Hippocampal formation (tissue), 2 donors: ENCODE measurements at regions not wholly inside any gene's neighbourhood (a gene's known extent, or its start where the extent isn't known, plus 50 kb on each side); places are given as distances from the start of the nearest gene placed in this dataset.
A peak's percentile ranks its signal among the peaks of the same experiment; 100 is the strongest.
"Not testable (repeated sequence)": the region's sequence is repeated elsewhere in the genome, so short reads cannot be mapped to it uniquely, and the experiment has no call there.

Experiments used
- DNase-seq, 2 donors: peaks; one replicate each; lab custom pipeline; 2025; lab: John Stamatoyannopoulos, UW

DNA sequence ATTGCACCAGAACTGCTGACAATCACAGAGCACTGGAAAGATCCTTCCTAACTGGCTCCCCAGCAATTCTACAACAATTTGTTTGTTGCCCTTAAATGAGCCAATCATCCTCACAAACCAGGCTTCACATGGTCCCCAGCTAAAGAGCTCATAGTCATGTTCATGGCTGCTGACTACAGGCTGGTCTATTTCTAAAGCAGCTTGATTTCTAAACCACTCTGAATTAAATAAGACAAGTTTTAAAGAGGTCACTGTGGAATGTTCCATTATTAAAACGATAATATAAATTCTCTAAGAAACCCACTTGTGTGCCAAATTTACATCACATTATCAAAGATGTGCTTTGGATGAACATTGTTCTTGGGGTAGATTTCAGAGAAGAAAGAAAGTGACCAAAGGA, 110.7 kb downstream of the COPS8 start:
- DNase-seq = no peak

DNA sequence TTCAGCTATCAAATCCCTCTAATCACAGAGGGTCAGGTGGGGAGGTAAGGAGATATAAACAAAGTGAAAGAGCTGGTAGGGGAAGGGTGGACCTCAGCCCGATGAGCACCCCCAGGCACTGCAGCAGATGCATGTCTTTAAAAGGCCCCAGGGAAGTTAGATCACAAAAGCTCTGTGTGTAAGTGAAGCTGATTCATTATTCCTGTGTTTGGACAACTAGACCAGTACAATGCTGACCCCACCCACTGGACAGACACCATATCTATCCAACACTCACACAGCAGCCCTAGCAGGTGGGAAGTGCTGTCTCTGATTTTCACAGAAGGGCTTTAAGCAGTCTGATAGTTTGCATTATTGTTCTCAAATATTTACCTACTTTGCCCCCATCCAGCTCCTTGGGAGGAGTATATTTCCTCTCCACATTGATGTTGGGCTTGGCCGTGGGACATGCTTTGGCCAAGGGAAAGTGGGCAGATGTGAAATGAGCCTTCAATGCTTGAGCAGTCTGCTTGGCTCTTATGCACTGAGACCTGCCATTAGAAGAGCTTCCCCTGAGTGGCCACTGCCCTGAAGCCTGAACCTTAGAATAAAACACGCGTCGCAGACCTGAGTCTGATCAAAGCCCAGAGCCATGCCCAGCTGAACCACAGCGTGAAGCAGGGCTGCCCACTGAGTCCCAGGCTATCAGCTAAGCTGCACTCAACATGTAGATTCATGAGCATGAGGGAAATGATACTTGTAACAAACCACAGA, 111.4 kb downstream of the COPS8 start:
- DNase-seq = no peak

DNA sequence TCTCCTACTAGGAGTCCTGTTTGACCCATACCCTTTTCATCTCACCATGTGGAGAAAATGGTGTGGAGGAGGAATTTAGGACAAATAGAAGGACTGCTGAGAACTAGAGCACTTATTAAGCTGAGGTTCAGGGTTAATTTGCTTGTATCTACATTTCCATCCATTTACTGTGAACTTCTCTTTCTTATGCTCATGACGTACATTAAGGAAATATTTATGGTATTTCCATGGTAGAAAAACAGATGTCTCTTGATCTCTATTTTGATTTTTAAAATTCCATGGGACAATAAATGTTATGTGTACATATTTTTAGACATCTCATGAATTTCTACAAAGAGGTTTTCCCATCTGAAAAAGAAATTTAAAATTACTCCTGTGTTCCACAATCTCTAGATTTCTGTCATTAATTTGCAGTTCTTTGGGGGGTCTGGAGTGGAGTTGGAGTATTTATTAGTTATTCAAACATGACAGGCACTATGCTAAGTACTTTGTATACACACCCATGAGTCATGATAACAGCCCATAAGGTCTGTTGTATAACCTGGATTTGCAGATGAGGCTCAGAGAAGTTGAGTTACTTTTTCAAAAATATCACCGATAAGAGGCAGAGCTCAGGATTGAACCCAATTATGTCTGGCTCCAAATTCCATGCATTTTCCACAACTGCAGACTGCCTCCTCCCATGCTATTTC, 112.6 kb downstream of the COPS8 start:
- no peak for DNase-seq

DNA sequence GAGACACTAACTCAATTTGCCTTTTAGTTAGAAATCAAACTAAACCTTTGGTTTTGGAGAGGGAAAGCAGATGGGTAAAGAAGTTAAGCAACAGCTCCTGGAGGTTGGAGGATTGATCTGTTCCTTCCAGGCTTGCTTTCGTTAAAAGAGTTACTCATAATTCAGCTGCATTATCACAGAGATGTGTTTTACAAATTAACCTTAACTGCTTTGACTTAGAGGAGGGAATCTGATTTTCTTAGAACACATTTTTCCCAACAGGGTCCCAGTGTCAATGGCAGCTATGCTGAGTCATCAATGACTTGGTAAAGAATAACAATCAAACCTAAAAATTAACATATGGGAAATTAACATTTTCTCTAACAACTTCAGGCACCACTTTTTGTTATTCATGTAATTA, 113.4 kb downstream of the COPS8 start:
- DNase-seq = peak in 1 of 2 donors; percentile 4

DNA sequence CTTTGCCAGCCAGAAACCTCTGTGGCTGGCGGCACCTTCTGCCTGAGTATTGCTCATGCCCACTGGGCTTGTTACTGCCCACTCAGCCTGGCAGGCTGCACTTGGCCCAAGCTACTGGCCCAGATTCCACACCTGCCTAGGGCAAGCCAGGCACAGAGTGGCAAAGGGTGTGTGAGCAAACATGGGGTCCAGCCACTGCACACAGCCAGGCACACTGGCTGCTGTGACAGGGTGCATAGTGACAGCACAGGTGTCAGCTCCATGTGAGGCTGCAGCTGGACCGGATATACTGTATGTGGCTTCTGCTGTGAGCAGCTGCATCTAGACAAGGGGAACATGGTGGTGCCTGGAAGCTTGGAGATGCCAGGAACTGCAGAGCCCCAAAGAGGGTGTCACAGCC, 113.9 kb downstream of the COPS8 start:
- no peak for DNase-seq

DNA sequence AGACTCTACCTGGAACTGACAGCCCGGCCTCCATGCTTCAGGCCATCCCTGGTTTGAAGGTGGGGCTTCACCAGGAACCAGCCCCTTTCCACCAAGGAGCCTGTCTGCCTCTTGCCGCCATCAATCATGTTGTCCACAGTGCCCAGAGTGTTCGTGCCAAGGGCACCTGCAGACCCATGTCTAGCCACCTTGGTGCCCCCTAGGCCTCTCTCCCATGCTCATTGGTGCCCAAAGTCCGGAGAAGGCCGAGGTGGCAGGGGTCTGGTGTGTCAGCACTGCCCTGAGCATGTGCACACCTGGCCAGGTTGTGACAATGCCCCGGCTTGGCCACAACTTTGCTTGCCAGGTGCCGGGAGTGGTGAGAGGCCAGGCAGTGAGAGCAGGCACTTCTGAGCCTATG, 114.8 kb downstream of the COPS8 start:
- no peak for DNase-seq

DNA sequence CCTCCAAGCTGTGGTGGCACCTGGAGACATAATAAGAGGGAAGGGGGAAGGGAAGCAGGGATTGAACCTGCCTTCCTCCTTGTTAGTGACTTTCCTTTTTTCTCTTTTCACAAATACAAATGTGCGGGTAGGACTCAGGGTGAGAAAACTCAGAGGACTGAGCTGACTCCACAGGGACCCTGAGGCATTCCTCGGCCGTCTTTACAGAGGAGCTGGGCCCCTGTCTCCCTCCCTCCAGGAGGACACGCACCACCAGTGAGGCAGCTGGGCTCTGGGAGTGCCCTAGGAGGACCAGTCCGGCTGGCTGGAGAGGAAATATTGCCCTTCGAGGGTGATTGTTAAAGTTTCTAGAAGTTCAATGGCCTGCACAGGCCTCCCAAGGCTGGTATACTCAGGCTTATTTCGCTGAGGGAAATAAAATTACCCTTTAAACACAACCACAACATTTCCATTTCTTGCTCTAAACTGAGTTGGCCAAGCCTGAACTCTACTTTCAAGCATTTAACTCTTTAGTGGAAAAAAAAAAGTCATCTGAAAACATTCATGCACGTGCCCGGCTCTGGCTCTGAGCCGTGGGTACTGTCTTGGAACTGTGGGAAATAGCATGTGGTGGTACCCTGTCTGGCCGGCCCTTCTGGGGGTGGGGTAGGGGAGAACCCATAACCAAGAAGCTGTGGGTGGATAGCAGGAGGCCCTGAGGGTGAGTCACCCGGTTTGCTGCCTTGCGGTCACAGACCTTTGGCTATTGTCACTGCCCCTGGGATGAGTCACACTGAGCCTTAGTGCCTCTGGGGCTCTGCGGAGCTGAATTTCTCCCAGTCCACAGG, 116.0 kb downstream of the COPS8 start:
- DNase-seq = no peak

DNA sequence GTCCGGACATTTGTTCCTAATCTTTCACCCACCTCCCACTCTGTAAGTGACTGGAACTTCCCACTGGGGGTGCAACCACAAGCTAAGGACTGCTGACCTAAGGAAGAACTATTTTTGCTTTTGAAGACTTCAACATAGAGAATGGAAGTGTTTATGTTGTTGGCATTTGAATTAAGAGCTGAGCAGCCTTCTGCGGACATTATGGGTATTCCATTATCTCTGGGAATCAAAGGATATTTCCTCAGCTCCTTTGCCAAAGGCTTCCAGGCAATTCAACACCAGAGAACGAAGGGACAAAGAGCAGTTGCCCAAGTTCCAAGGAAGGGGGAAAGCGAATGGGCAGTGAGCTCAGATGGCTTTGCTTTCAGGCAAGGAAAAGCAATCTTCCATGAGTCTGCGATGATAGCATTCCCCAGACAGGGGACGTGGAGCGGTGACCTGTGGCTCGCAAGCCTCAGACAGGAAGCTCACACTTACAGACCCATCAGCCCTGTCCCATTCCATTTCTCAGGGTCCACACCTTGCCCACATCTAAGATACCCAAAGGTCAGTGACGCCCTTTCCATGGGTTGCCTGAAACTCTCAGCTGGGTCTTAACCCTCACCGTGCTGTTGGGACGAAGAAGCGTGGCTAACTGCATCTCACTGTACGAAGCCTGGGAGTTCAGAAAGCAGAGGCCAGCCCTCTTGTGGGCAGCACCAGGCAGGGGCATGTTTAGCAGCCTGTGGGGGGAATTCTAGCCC, 116.8 kb downstream of the COPS8 start:
- DNase-seq = no peak

DNA sequence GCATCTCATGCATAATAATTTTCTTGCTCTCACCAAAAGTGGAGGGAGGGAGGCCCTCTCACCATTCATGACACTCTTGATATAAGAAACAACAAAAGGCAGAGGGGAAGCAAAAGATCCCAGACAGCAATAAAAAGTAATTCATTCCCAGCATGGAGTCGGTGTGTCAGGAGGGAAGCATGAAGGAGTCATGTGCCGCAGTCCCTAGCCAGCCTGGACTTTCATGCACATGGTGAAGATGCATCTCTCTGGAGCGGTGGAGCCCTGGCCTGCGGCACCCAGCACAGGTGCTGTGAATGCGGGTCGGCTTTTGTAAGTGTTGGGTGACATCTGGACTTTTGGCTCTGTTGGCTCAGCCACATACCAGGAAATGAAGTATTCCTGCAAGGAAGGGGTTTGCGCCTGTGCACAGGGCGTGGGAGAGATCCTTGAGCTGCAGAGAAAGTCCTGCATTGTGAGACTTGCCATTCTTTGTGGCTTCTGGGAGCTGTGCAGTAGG, 119.4 kb downstream of the COPS8 start:
- DNase-seq = no peak

DNA sequence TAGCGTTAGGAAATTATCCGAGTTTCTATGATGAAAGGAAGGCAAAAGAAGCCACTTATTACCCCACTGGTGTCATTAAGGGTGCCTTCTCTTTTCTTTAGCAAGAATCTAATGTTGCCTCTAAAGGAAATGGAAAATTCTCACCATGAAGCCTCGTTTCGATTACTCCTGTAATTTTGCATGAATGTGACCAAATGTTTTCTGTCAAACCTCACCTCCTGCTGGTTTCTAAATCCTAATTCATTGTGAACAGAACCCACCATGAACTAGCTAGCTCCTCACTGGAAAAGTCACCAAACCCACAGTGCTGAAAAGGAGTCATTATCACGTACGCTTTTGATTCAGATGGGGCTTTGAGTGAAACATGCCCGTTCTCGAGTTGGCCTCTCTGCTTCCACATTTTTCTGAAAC, 119.9 kb downstream of the COPS8 start:
- DNase-seq = no peak

DNA sequence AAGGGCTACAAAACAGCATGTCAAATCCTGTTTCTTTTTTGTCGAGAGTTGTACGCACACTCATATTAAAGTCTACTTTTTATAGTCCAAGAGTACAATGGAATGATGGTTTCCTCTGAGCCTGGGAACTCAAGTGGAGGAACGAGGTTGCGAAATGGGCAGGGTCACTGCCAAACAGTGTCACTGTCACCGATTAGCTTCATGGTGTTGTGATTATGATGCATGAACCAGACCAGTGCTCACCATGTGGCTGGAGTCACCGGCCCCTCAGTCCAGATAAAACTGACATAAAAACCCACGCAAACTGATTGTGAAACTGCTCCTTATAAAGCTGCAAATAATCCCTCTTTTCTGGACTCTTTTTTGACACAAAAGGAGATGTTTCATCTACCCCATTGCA, 122.0 kb downstream of the COPS8 start:
- DNase-seq = no peak

DNA sequence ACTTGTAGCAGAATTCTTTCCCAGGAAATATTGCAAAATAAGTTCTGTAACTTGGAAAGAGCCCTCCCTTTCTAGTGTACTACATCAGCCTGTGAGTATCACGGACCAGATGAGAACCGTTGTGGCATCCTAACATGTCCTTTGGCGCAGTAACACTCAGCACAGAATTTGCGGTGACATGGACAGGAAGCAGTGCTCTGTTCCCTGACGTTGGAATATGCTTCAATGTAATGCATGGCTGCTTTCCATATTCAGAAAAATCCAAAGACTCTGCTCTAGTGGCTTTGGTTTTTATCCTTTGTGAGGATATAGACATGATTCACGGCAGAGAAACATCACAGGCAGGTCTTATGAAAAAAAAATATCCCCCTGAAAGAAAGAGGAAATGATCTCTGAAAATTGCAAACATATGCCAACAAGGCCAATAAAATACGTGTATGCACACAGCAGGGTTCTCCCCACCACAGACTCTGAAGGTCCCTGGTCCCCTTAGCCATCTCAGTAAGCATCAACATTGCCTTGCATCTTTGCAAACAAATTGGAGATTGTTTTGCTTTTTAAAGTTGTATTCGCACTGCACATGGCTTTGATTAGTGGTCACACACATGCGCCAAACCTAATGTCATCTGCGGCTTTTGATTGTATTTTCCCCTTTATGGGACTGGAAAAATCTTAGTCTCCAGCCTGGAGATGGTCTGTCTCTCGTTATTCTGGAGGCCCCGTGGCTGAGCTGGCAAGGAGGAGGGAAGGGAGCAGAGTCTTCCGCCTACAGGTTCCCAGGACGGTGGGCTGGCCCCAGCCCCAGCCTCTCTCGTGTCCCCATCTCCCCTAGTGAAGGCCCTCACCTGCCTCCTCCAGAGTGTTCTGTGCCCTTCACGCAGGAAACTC, 122.9 kb downstream of the COPS8 start:
- no peak for DNase-seq

DNA sequence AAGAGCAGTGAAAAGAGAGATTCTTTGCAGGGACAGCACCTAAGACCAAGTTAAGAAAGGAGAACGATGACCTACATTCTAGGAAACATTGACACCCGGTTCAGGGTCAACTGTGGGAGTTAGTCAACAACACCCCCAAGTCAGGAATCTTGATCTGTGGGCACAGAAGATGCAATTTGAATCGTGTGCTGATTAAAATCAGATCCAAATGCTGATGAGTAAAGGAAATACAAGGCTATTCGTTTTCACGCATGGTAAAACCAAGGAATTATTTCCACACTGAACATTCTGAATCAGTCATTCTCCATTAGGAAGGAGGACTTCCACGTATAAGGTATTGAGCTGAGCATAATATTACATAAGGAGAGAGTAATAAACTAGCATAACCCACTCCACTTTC, 124.2 kb downstream of the COPS8 start:
- DNase-seq = no peak

DNA sequence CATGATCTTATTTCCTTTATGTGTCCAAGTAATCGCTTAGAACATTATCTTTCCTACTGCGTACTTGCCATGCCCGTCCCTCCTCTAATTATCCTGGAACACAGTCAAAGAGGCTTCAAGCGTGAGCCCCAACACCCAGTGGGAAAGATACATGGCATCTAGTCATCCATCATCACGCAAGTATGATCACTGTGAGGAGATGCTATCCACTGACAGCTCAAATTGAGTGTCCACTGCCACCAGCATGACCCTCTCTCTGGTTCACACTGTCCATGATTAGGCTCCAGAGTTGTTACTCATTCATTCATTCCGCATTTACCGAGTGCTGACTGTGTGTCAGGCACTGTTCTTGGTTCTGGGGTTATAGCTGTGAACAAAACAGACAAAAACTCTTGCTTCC, 124.6 kb downstream of the COPS8 start:
- DNase-seq = no peak

DNA sequence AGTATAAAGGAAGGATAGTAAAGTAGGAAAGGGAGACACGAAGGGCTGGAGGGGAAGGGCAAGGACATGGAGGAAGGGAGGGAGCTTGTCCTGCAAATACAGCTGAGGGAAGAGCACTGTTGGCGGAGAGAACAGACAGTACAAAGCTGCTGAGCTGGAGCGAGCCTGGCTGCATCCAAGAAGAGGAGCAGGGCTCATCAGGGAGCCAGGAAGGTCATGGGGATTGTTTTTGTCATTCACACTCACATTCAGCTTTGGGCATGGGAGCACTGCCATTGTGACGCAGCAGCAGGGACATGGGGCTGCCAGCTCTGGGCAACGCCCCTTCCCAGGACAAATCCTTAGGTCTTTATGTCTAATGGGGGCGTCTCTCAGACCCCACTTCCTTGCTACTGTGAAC, 125.1 kb downstream of the COPS8 start:
- DNase-seq = no peak

DNA sequence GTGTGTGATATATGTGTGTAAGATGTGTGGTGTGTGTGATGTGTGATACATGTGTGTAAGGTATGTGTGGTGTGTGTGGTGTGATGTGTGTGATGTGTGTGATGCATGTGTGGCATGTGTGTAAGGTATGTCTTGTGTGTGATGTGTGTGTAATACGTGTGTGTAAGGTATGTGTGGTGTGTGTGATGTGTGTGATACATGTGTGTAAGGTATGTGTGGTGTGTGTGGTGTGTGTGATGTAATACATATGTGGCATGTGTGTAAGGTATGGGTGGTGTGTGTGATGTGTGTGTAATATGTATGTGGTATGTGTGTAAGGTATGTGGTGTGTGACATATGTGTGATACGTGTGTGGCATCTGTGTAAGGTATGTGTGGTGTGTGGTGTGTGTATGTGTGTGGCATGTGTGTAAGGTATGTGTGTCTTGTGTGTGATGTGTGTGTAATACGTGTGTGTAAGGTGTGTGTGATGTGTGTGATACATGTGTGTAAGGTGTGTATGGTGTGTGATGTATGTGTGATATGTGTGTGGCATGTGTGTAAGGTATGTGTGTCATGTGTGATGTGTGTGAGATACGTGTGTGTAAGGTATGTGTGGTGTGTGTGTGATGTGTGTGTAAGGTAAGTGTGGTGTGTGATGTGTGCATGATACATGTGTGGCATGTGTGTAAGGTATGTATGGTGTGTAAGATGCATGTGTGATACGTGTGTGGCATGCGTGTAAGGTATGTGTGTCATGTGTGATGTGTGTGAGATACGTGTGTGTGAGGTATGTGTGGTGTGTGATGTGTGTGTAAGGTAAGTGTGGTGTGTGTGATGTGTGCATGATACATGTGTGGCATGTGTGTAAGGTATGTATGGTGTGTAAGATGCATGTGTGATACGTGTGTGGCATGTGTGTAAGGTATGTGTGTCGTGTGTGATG, 126.9 kb downstream of the COPS8 start:
- not testable (repeated sequence) for DNase-seq

DNA sequence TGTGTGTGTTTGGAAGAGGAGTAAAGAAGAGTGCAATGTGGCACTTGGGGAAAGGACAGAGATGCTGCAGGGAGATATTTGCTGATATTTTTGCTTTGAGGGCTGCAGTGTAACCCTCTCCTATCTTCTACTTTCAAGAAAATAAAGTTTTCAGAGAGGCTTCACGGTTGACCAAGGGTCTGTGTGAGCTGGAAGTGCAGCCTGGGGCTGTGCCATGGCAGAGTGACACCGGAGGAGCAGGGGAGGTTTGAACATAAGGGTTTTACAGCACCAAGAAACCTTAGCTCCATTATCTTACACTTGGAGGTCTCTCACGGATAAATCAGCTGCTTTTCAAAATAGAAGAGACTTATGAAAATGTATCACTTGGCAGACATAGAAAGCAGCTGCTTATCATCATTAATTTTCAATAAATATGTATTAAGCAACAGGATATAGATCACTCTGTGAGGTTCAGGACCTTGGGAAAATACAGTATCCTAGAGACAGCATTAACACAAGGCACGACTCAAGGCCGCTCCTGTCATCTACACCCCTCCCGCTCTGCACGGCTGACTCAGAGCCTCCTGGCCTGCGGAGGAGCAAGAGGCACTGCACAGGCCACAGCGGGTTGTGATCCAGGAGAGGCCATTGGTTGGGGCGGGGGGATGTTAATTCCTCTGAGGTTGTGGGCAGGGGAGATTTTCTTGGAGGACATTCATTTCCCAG, 127.8 kb downstream of the COPS8 start:
- no peak for DNase-seq

DNA sequence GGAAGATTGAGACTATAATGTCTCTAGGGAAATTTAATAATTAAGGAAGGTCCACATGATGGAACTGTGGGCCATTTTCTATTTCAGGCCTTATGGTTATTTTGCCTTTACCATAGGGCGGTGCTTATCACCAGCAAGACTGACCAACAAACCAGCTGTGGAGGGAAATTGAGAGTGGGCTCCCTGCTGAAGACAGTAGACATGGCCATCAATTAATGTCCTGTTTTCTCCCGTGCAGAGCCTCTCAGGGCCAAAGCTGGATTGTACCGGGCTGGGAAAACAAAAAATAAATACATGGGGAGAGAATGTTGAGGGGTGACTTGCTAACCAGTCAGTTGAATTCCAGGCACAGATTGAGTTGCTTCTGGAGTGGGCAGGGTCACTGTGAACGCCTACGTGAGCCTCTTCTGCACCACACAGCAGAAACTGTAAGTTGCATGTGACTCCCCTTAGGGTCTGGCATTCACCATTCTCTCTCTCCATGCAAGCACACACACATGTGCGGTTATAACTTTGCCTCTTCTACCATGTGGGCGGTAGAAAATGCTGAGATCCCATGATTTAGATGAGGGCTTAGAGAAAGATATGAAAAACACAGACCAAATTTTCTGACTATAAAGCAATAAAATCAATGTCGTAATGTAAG, 128.5 kb downstream of the COPS8 start:
- no peak for DNase-seq

DNA sequence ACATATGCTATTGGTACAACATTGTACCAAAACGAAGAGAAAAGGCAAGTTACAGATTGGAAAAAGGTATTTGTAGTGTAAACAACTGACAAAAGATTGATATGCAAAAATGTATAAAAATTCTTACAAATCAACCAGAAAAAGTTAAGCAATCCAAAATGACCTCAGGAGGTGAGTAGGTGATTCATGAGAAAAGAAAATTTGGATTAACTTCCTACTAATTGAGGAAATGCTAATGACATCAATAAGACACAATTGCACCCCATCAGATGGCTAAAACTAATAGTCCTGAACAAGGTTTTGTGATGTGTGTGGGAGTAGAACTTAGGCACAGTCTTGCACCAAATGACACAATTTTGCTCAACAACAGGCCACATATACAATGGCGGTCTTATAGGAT, 129.3 kb downstream of the COPS8 start:
- no peak for DNase-seq
